ENCODE measurements at regions not wholly inside any gene's neighbourhood (a gene's known extent, or its start where the extent isn't known, plus 50 kb on each side); places are given as distances from the start of the nearest gene placed in this dataset.

DNA sequence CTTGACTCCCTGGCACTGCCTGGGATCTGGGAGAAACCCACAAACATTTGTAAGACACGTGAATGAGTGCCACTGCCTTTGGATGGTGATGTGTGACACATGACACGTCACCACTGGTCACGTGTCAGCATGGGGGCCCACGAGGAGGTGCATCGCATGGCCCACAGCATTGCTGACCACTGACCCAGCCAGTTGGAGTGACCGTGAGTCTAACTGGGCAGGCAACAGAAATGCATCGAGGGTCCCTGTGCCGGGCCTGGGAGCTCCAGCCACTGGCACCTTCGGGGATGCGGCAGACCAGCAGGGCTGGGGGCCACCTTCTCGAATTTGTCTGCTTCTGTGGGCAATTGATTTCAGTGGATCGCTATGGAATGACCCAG is 121.9 kb upstream of the HDAC4 start:
- no peak for DNase-seq

DNA sequence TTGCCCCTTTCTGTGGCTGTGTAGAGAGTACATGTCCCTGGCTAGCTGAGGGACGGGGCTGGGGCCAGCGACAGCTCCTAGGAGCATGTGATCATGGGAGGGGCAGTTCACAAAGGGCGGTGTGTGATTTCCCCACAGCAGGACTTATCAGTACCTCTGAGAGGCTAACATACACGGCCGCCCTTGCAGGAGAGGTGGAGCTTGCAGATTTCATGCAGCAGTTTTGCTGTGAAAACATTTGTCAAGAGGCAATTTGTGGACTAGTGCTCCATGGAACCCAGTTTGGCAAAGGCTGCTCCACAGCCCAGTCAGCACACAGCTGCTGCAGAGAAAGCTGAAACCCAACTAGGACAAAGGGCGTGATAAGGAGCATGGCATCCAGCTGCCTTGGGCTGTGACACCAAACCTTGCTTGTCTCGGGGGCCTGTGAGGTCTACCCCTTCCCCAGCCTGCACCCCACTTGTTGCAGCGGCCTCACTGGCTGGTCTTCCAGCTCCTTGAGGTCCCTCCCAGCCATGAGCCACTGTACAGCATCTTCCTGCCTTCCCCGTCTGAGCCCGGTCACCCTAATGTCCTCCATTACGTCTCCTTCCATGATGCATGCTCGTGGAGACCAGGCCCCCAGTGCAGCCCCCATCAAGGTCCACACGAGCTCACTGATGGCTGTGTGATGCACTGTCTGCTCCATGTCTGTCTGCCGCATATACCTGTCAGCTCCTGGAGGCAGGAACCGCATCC is 121.4 kb upstream of the HDAC4 start:
- no peak for DNase-seq

DNA sequence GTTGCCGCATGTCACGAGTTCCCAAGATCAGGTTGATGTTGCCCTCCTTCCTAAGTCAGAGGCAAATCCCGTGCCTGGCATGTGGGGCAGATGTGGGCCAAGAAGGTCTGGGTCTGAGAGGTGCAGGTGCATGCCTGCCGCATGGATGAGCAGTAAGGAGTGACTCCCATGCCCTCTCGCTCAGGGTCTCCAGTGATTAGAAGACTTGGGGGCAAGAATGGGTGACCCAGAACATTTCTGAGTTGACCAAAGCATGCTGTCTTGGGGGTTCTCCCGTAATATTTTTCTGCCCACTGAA is 120.6 kb upstream of the HDAC4 start:
- no peak for DNase-seq

DNA sequence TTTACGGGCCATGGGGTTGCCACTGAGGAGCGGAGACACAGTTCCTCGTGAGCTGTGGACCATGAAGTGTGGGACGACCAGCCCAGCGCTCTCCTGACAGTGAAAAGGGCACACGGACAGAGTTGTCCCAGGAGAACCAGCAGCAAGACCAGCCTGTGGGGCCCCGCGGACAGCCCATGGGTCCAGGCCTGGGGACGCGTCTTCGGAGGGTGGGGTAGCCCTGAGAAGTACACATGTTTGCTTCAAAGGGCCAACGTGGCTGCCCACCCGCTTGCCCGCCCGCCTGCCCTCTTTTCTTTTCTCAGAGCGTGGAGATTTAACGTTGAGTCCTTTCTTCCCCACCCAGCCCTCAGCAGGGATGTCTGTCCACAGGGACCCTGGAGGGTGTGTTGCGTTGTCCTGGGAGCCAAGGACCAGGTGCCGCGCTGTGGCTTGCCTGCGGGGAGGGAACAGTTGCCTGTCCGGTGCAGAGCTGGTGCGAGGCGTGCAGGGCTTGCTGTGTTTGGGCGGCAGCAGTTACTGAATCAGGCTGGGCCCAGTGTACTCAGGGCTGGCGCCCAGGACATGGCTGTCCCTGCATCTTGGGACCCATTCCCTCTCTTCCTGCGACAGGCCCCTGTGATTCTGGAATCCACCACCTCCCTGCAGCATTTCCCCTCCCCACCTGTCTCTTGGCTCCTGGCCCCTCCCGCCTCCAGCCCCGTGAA is 120.1 kb upstream of the HDAC4 start:
- no peak for DNase-seq

DNA sequence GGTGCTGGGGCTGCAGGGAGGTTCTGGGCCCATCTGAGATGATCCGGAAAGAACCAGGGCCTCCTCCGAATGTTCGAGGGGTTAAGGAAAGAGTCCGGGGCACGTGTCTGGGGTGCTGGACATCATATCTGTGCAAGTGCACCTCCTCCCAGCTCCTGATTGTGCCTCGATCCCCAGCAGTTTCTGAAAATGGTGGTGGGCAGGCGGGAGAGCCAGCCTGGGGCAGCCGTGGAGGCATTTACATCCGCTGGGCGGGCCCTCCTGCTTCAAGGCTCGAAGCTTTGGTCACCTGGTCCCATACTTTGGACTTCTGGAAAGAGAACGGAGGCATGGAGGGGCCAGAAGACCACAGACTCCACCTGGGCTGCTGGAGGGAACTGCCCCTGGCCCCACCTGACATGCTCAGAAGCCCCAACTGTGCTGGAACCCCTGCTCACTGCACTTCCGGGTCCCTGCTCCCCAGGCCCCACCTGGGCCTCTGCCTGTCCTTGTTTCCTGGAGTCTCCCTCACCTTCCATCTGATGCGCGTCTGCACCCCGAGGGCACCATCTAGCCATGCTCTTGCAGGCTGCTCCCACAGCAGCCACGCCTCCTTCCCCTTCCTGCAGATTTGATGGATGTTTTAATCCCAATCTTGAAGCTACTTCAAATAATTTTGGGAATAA is 119.2 kb upstream of the HDAC4 start:
- no peak for DNase-seq

DNA sequence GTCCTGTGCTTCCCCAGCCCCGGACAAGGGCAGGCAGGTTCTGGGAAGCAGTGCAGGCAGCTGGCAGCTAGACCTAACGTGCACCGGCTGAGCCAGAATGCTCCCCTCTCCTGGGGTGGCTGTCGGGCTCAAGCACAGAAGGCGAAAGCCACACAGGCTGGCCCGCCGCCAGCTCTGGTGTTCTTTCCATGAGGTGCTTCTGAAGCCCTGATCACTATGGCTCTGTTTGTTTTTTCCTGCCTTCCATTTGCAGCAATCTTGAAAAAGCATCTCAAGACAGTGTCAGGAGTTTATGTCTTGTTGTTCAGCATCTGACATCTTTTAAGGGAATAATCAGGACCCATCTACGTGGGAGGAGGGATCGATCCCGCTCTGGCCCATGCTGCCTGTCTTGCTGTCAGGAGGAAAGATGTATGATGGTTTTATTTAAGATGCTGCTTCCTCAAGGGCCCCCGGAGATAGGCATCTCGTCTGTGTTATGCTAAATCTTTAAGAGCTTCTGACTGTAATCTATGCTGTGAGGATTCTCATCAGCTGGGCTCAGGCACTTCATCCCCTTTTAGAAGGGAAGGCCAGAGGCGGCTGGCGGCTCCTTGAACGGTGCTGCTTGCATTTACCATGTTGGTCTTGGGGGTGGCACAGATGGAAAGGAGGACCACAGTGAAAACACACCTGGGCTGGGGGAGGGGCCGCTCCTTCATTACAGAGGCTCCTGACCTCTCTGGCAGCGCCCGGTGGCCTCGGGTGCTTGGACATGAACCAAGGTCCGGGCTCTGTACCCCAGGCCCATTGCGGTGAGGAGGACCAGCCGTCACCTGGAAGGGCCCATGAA is 118.5 kb upstream of the HDAC4 start:
- no peak for DNase-seq

DNA sequence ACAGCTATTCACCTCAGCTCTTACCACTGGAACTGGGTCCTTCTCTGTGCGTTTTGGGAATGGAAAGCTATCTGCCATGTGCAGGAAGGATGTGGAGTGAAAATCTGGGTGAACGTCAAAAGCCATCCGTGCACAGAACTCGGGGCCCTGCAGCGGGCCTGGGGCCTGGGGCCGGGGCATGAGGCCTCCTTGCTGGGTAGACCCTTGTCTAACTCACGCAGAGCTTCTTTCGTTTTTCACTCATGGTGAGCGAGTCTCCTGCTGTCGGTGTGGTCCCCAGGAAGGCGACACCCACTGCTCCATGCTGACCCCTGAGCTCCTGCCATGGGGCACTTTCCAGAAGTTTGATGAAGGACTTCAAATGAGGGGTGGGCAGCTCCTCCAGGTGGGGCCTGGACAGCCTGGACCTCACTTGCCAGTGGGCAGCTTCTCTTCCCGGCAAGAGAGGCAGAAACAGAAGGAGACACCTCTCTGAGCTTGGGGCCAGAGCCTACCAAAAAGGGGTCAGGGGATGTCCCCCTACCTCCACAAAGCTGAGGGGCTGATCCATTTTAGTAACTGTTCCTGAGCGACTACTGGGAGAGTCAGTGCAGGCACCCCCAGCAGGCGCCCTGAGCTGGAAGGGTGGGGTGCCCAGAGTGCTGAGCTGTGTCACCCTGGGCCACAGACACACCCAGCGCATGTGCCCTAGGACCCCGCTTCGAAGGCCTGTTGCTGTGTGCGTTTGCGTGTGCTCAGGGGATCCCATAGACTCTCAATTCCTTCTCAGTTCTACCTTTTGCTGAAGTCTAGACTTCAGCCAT is 117.7 kb upstream of the HDAC4 start:
- DNase-seq: no peak

DNA sequence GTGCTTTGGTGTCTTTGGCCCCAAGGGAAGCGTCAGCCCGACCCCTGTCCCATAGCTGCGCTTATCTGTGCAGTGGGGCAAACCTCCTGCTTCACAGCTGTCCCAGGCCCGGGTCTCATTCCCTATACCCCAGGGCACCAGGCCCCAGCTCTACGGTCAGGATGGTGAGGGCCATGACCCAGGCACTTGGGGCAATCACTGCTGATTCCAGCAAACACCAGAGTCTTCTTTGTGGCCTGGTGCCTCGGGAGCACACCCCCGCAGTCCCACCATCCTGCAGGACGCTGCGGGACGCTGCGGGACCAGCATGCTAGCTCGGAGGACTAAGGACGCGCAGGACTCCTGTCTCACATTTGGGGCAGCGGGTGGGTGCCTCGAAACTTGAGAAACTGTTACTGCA is 116.9 kb upstream of the HDAC4 start:
- DNase-seq: no peak

DNA sequence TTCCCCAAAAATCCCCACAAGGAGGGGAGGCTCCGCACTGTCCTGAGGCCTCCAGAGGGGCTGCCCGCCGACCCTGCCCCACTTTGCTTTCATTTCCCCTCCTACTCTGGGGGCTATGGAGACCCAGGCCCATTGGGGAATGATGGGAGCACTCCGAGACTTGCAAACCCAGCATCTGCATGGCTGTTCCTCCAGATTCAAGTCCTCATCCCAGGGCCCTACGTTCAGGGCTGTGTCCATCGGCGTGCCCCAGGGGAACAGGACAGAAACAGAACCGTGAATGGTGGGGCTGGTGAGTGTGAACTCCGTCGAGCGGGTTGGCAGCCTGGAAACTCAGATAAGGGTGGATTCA is 116.1 kb upstream of the HDAC4 start:
- DNase-seq: no peak

DNA sequence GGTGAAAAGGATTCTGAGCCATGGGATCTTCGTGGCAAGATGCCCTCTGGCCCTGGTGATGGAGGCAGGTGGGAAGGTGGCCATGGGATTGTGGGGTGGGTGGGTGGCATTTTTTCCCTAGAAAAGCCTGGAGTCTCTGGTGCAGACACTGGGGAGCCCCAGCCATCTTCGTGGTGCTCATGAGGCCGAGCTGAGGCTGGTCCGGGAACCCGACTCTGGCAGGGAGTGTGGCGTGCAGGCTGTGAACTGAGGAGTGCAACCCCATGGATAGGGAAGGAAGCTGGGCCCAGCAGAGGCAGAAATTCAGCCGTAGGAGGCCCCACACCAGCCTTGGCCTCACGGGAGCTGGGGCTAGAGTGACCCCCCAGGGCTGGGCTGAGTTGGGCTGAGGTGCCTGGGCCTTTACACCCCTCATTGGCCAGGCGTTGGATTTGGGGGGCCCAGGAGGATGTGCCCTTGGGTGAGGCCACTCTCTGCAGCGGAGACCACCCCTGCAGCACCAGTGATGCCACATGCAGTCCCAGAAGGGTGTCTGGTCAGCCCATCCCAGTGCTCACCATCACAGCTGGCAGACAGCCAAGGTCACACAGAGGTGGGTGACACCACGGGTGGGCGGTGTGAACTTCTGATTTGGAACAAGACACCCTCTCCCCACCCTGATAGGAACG is 115.6 kb upstream of the HDAC4 start:
- DNase-seq: no peak

DNA sequence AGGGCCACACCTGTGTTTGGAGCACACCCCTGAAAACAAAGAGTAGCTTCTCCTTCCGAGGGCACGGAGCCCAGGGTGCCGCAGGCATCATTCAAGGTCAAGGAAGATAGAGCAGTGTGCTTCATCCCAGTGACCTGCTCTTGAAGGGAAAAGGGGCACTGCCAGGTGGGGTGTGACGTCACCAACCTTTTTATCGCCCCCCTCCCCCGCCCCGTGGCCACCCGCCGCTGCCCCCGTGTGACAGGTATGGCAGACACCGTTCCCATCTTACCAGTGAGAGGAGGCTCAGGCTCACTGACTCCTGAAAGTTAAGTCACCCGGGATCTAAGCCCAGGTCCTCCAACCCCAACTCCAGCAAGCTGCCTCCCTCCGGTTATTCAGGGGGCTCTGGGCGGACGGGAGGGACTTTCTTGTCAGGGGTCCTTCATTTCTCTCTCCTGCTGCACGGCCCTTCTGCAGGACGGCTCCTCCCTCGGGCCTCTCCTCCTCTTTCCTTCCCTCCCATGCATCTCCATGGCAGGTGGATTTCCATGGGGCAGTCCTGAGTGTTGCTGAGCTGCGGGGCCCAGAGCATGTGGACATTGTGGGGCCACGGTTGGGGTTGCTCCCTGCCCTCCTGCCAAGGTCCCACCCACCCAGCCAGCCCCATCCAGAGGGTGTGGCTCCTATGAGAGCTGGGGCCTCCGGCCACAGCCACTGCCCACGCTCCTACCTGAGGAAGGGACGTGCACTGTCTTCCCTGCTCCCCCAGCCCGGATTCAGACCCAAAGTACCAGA is 114.1 kb upstream of the HDAC4 start:
- no peak for DNase-seq

DNA sequence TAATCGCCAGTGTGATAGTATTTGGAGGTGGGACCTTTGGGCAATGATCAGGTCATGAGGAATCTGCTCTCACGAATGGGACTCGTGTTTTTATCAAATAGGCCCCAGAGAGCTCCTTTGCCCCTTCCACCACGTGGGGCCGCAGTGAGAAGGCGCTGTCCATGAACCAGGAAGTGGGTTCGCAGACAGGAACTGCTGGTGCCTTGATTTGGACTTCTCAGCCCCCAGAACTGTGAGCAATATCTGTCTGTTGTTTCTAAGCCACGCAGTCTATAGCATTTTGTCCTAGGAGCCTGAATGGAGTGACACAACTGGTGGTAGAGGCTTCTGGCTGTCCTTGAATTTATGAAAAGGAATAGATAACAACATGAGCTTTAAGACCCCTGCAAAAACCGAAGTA is 111.2 kb upstream of the HDAC4 start:
- DNase-seq: no peak

DNA sequence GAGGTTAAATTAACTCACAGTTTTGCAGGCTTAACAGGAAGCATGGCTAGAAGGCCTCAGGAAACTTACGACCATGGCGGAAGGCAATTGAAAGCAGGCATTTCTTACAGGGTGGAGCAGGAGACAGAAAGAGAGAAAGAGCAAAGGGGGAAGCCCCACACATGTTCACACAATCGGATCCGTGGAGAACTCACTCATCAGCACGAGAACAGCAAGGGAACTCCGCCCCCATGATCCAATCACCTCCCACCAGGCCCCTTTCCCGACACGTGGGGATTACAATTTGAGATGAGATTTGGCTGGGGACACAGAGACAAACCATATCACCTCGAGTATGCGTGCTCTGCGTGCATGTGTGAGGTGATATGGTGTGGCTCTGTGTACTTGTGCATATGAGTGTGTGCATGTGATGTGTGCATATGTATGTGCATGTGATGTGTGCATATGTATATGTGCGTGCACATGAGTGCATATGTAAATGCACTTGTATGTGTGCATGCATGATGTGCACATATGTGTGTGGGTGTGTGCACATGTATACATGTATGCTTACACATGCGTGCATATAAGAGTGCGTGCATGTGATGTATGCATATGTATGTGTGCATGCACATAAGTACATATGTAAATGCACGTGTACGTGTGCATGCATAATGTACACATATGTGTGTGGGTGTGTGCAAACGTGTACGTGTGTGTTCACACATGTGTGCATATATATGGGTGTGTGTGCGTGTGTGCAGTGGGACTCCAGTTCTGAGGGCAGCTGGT is 108.7 kb upstream of the HDAC4 start:
- no peak for DNase-seq

DNA sequence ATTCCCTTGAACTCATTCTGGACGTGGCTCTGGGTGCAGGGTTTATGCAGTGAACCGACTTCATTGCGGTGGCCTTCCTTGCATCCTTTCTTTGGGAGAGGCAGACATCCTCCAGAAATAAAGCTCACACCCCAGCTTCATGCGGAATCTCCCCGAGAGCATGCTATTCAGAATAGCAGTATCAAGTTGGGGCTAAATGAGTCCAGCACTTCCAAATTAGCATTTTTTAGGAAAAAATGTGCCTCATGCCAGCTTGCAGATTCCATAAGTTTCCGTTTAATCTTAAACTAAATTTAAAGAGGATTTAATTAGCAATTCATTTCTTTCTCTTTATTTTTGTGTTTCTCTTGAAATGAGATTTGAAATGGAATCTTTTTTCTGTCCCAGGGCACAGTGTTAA is 107.4 kb upstream of the HDAC4 start:
- DNase-seq: no peak

DNA sequence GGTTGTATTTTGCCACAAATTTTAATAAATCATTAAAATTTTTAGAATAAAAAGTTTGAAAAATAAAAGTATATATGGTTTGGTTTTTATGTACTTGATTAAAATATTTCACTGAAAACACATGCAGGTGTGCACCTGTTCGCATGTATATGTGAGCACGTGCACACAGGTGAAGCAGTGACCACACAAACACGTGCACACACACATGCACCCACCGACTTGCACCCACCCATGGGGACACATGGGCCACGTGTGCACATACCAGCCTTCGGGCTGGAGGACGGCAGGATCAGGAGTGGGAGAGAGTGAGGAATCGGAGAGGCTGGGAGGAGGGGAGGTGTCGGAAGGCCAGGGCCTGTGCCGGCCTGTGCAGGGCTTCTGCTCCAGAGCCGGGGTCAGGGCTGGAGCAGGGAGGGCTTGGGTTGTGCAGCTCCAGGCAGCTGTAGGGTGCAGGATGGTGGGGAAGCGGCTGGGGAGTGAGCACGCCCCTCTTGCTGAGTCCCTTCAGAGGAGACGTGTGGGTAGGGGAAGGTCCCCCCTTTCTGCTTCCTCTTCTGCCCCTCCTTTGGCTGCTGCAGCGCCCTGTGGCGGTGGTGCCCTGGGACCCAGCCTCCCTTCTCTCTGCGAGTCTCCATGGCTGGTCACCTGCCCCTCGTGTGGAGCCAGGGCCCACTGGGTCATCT is 106.9 kb upstream of the HDAC4 start:
- DNase-seq: no peak

DNA sequence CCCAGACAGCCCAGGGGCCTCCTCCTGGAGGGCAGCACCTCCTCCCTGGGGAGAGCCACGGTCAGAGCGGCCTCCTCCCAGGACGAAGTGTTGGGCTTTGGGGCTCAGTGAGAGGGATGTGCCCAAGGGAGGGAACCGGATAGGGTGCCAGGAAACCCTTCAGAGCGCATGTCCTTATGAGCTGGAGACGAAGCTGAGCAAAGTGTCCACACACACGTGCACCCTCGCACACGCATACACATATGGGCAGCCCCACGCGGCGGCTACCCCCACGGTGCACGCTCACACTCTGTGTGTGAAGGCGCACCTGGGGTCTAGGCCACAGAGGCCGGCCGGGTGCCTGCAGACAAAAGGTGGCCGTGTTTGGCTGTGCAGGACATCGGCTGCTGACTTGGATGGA is 106.1 kb upstream of the HDAC4 start:
- no peak for DNase-seq

DNA sequence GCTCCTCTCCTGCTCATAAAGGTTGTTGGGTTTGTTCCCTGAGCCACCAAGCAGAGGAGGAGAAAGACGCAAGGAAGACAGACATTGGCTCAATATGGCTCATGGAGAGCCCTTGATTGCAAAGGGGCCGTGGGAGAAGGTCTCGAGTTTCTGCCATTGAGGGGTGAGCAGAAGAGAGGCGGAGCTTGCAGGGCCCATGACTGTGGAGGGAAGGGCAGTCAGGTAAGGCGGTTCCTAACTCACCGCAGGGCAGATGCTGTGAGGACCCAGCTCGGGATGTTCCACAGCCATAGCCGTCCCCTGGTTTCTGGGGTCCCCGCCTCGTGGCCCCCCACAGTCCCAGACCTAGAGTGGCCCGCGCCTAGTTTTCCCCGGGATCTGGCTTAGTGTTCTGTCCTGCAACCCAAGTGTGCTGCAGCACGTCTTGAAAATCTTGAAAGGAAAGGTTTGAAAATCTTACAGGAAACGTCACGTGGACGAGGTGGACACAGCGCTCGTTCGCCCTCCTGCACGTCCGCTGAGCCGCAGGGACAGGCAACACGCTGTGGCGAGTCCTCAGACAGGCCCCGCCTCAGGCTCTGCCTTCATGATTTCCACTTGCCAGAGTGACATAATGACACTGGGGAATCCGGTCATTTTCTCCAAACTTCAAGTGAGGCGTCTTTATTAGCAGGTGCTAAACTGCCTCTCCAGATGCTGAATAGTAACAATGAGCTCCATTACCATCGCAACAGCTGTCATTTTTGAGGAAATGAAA is 105.5 kb upstream of the HDAC4 start:
- no peak for DNase-seq

DNA sequence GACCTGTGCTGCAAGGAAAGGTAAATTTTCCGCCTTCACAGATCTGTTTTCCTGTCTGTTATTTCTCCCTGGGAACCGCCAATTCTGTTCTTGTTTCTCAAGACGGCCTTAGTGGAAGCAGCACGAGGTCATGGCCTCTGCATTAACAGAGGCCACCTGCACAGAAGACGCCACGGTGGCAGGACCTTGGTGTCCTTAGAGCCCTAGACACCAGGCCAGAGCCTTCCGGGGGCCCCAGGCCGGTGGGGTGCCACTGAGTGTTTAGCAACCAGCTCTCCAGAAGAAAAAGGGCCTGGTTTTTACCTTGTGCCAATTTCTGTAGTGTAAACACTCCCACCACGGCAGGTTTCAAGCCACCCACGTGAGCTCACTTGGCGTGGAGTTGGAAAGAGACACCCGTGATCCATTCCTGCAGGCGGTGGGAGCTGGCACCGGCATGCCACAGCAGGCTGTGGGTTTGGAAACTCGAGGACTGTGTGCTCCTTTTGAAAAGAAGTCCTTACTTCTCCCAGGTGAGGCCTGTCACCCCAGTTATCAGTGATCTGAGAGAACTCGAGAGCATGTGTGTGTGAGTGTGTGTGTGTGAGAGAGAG is 103.9 kb upstream of the HDAC4 start:
- no peak for DNase-seq

Measured in fibroblast of skin of back (primary cell).